HEK293 (cell line): ENCODE measurements at regions not wholly inside any gene's neighbourhood (a gene's known extent, or its start where the extent isn't known, plus 50 kb on each side); places are given as distances from the start of the nearest gene placed in this dataset.

ENCODE experiments used
- CTCF ChIA-PET: fragments of 350-600 bp; formaldehyde crosslinking; extraction: SDS; loops from one replicate; lab custom pipeline; 2021; ENCODE audit warnings: antibody characterized with exemption; lab: Yijun Ruan, JAX
- POLR2A ChIA-PET: fragments of 300-600 bp; formaldehyde crosslinking; extraction: SDS; loops from one replicate; lab custom pipeline; 2020; ENCODE audit warnings: antibody characterized with exemption, inconsistent platforms; lab: Yijun Ruan, JAX
- H3K27ac ChIP-seq: fragments of 200-500 bp; sonication (Bioruptor generic); 2 replicates; pipeline ENCODE4 v1.5.1; 2014; ENCODE audit warnings: low read depth, low read length, control low read depth, inconsistent platforms; ENCODE audit errors: extremely low read depth
- H3K36me3 ChIP-seq, 2 experiments: fragments of 200-500 bp in 1 of 2; sonication (Bioruptor generic) in 1 of 2; 1 replicate in 1 of 2; 2 replicates in 1 of 2; pipeline ENCODE4 v1.5.1; 2014 to 2017; ENCODE audit warnings: inconsistent platforms in 2 of 2, low read length in 2 of 2; ENCODE audit not compliant: control insufficient read depth in 2 of 2, insufficient read depth in 1 of 2
- H3K4me1 ChIP-seq: fragments of 200-500 bp; sonication (Bioruptor generic); 2 replicates; pipeline ENCODE4 v1.5.1; 2014; ENCODE audit warnings: mild to moderate bottlenecking, low read length, inconsistent platforms; ENCODE audit not compliant: control insufficient read depth, insufficient read depth
- H3K4me3 ChIP-seq: 2 replicates; pipeline ENCODE4 v1.5.1; 2011; ENCODE audit warnings: low read depth, mild to moderate bottlenecking, control low read depth, low read length, moderate library complexity
- H3K9me3 ChIP-seq: fragments of 200-500 bp; sonication (Bioruptor generic); 2 replicates; pipeline ENCODE4 v1.5.1; 2014; ENCODE audit warnings: low read depth, low read length, inconsistent platforms; ENCODE audit not compliant: control insufficient read depth, insufficient read depth
- CTCF ChIP-seq: fragments of 450-650 bp; formaldehyde crosslinking; IDR thresholded peaks from 2 replicates; pipeline ENCODE4 v1.5.1; 2016; ENCODE audit warnings: missing biosample characterization, missing genetic modification characterization
- GFI1B ChIP-seq: fragments of 450-650 bp; formaldehyde crosslinking; IDR thresholded peaks from 2 replicates; pipeline ENCODE4 v1.5.1; 2016; ENCODE audit warnings: missing biosample characterization, missing genetic modification characterization
- KLF1 ChIP-seq: fragments of 450-650 bp; formaldehyde crosslinking; IDR thresholded peaks from 2 replicates; pipeline ENCODE4 v1.5.1; 2016; ENCODE audit warnings: missing biosample characterization, missing genetic modification characterization
- KLF16 ChIP-seq: fragments of 450-650 bp; formaldehyde crosslinking; IDR thresholded peaks from 2 replicates; pipeline ENCODE4 v1.5.1; 2017; ENCODE audit warnings: missing biosample characterization, missing genetic modification characterization
- PRDM10 ChIP-seq: fragments of 450-650 bp; formaldehyde crosslinking; IDR thresholded peaks from 2 replicates; pipeline ENCODE4 v1.5.1; 2016; ENCODE audit warnings: missing biosample characterization, missing genetic modification characterization
- YY1 ChIP-seq: fragments of 450-650 bp; formaldehyde crosslinking; IDR thresholded peaks from 2 replicates; pipeline ENCODE4 v1.5.1; 2018; ENCODE audit warnings: missing biosample characterization, missing genetic modification characterization
- ZBTB10 ChIP-seq: fragments of 450-650 bp; formaldehyde crosslinking; IDR thresholded peaks from 2 replicates; pipeline ENCODE4 v1.5.1; 2016; ENCODE audit warnings: missing biosample characterization, missing genetic modification characterization
- ZBTB48 ChIP-seq: fragments of 450-650 bp; formaldehyde crosslinking; IDR thresholded peaks from 2 replicates; pipeline ENCODE4 v1.5.1; 2016; ENCODE audit warnings: missing biosample characterization, missing genetic modification characterization
- ZFP69B ChIP-seq: fragments of 450-650 bp; formaldehyde crosslinking; IDR thresholded peaks from 2 replicates; pipeline ENCODE4 v1.5.1; 2016; ENCODE audit warnings: missing biosample characterization, missing genetic modification characterization
- ZIC2 ChIP-seq: fragments of 450-650 bp; formaldehyde crosslinking; IDR thresholded peaks from 2 replicates; pipeline ENCODE4 v1.5.1; 2016; ENCODE audit warnings: missing biosample characterization, missing genetic modification characterization
- ZNF138 ChIP-seq: fragments of 450-650 bp; formaldehyde crosslinking; IDR thresholded peaks from 2 replicates; pipeline ENCODE4 v1.5.1; 2016; ENCODE audit warnings: missing biosample characterization, missing genetic modification characterization, borderline replicate concordance
- ZNF18 ChIP-seq: fragments of 450-650 bp; formaldehyde crosslinking; IDR thresholded peaks from 2 replicates; pipeline ENCODE4 v1.5.1; 2016; ENCODE audit warnings: missing biosample characterization, missing genetic modification characterization
- ZNF248 ChIP-seq: fragments of 450-650 bp; formaldehyde crosslinking; IDR thresholded peaks from 2 replicates; pipeline ENCODE4 v1.5.1; 2017; ENCODE audit warnings: missing biosample characterization, missing genetic modification characterization
- ZNF449 ChIP-seq: fragments of 450-650 bp; formaldehyde crosslinking; IDR thresholded peaks from 2 replicates; pipeline ENCODE4 v1.5.1; 2017; ENCODE audit warnings: missing biosample characterization, mild to moderate bottlenecking, missing genetic modification characterization, moderate library complexity
- ZNF529 ChIP-seq: fragments of 450-650 bp; formaldehyde crosslinking; IDR thresholded peaks from 2 replicates; pipeline ENCODE4 v1.5.1; 2017; ENCODE audit warnings: missing genetic modification characterization, missing biosample characterization; ENCODE audit not compliant: insufficient replicate concordance
- ZNF548 ChIP-seq: fragments of 450-650 bp; formaldehyde crosslinking; IDR thresholded peaks from 2 replicates; pipeline ENCODE4 v1.5.1; 2016; ENCODE audit warnings: missing biosample characterization, missing genetic modification characterization
- ZNF571 ChIP-seq: fragments of 450-650 bp; formaldehyde crosslinking; IDR thresholded peaks from 2 replicates; pipeline ENCODE4 v1.5.0; 2017; ENCODE audit warnings: missing biosample characterization, missing genetic modification characterization
- ZNF624 ChIP-seq: fragments of 450-650 bp; formaldehyde crosslinking; IDR thresholded peaks from 2 replicates; pipeline ENCODE4 v1.5.1; 2017; ENCODE audit warnings: missing biosample characterization, missing genetic modification characterization
- ZNF629 ChIP-seq: fragments of 450-650 bp; formaldehyde crosslinking; IDR thresholded peaks from 2 replicates; pipeline ENCODE4 v1.5.1; 2017; ENCODE audit warnings: missing biosample characterization, missing genetic modification characterization
- ZNF660 ChIP-seq: fragments of 450-650 bp; IDR thresholded peaks from 2 replicates; pipeline ENCODE4 v1.5.1; 2018; ENCODE audit warnings: missing biosample characterization, mild to moderate bottlenecking, missing genetic modification characterization
- ZSCAN16 ChIP-seq: fragments of 450-650 bp; formaldehyde crosslinking; IDR thresholded peaks from 2 replicates; pipeline ENCODE4 v1.5.1; 2016; ENCODE audit warnings: missing biosample characterization, missing genetic modification characterization
- ZXDB ChIP-seq: fragments of 450-650 bp; formaldehyde crosslinking; IDR thresholded peaks from 2 replicates; pipeline ENCODE4 v1.5.1; 2016; ENCODE audit warnings: missing biosample characterization, missing genetic modification characterization

GRCh38 chr2:183592271-183592670 is 468.0 kb downstream of the NUP35 start:
- Histone ChIP-seq H3K4me1 (no peaks in the 10 kb centered on the region), H3K9me3 (no peaks in the 10 kb centered on the region), H3K4me3 (no peak overlapping the region), H3K36me3 (no peaks in the 10 kb centered on the region), H3K27ac (no peak overlapping the region)
- TF ChIP-seq ZXDB (tag by site-specific recombination) = no peak
- no peak for TF ChIP-seq ZNF548 (tag by site-specific recombination)
- TF ChIP-seq ZNF660 (tag by site-specific recombination) = no peak
- no peak for TF ChIP-seq PRDM10 (tag by site-specific recombination)
- POLR2A ChIA-PET = interaction anchor here (0.6 kb wide), 1 partner anchor 1540 kb away, joined by 3 read pairs; no protein-coding TSS in a partner anchor
- CTCF ChIA-PET = no interaction called here

GRCh38 chr2:183594150-183594549 is 469.9 kb downstream of the NUP35 start:
- Histone ChIP-seq H3K4me1 (no peaks in the 10 kb centered on the region), H3K9me3 (no peaks in the 10 kb centered on the region), H3K4me3 (no peak overlapping the region), H3K36me3 (no peaks in the 10 kb centered on the region), H3K27ac (no peak overlapping the region)
- ChIA-PET CTCF (no interaction called here), POLR2A (no interaction called here)
- TF ChIP-seq ZBTB10 (no peak), KLF16 (no peak), KLF1 (tag by site-specific recombination) (no peak), ZNF529 (tag by site-specific recombination) (no peak), ZNF571 (tag by site-specific recombination) (no peak), ZNF18 (tag by site-specific recombination) (no peak), ZNF449 (tag by site-specific recombination) (no peak), YY1 (tag by site-specific recombination) (no peak)

- ChIA-PET CTCF (no interaction called here), POLR2A (no interaction called here)
- no peak for TF ChIP-seq ZNF138 (tag by site-specific recombination)
- TF ChIP-seq CTCF (tag by site-specific recombination) = no peak
- no peak for TF ChIP-seq ZSCAN16 (tag by site-specific recombination)
- TF ChIP-seq ZNF629 (tag by site-specific recombination) = no peak
- no peak for TF ChIP-seq ZBTB48
- no peak for TF ChIP-seq ZNF548 (tag by site-specific recombination)
- TF ChIP-seq ZNF571 (tag by site-specific recombination) = no peak
- TF ChIP-seq ZNF624 = no peak
- TF ChIP-seq ZFP69B (tag by site-specific recombination) = no peak
- no peak for TF ChIP-seq ZIC2 (tag by site-specific recombination)
- TF ChIP-seq GFI1B (tag by site-specific recombination) = no peak
- no peak for TF ChIP-seq ZNF248
Observed at GRCh38 chr2:183597841-183598240, 473.6 kb downstream of the NUP35 start.

More at GRCh38 chr2:183597841-183598240, 473.6 kb downstream of the NUP35 start:
- Histone ChIP-seq H3K36me3 (no peaks in the 10 kb centered on the region), H3K27ac (no peak overlapping the region), H3K4me1 (no peaks in the 10 kb centered on the region), H3K9me3 (no peaks in the 10 kb centered on the region), H3K4me3 (no peak overlapping the region)
